OCI-LY3 (cell line): ENCODE measurements at regions not wholly inside any gene's neighbourhood (a gene's known extent, or its start where the extent isn't known, plus 50 kb on each side); places are given as distances from the start of the nearest gene placed in this dataset.

Source experiments
- H2AFZ ChIP-seq: fragments of 200-600, 300-600 bp; shearing (Covaris generic); 2 replicates; pipeline ENCODE4 v1.6.0; 2014; ENCODE audit warnings: antibody characterized with exemption, low read depth, low read length
- H3K27ac ChIP-seq: fragments of 200-600, 300-600 bp; sonication (generic); 2 replicates; pipeline ENCODE4 v1.5.1; 2014; ENCODE audit warnings: mild to moderate bottlenecking, low read length, moderate library complexity, mixed read lengths
- H3K27me3 ChIP-seq: fragments of 200-600, 300-600 bp; sonication (generic); 2 replicates; pipeline ENCODE4 v1.6.1; 2014; ENCODE audit warnings: low read depth, low read length, mixed read lengths
- H3K36me3 ChIP-seq: fragments of 200-600, 300-600 bp; sonication (generic); replicated peaks from 2 replicates; pipeline ENCODE3; 2014; ENCODE audit warnings: low read depth, low read length, mixed read lengths
- H3K4me1 ChIP-seq: fragments of 300-600, 200-600 bp; sonication (generic); 2 replicates; pipeline ENCODE4 v1.6.1; 2014; ENCODE audit warnings: low read length, mixed read lengths
- H3K4me2 ChIP-seq: fragments of 200-600, 300-600 bp; sonication (generic); 2 replicates; pipeline ENCODE4 v1.6.1; 2014; ENCODE audit warnings: low read length, mixed read lengths
- H3K4me3 ChIP-seq: fragments of 300-600, 200-600 bp; sonication (generic); 2 replicates; pipeline ENCODE4 v1.5.1; 2014; ENCODE audit warnings: antibody characterized with exemption, mild to moderate bottlenecking, low read length, moderate library complexity
- H3K79me2 ChIP-seq: fragments of 300-600, 200-600 bp; shearing (Covaris generic); 2 replicates; pipeline ENCODE4 v1.6.1; 2014; ENCODE audit warnings: mild to moderate bottlenecking, low read length, mixed read lengths
- H3K9ac ChIP-seq: fragments of 300-600, 200-600 bp; shearing (Covaris generic); 2 replicates; pipeline ENCODE4 v1.6.0; 2014; ENCODE audit warnings: mild to moderate bottlenecking, low read length, moderate library complexity
- H3K9me3 ChIP-seq: fragments of 200-600, 300-600 bp; shearing (Covaris generic); 2 replicates; pipeline ENCODE4 v1.6.1; 2014; ENCODE audit warnings: low read length, mixed read lengths; ENCODE audit not compliant: insufficient read depth
- H4K20me1 ChIP-seq: fragments of 200-600, 300-600 bp; sonication (generic); 2 replicates; pipeline ENCODE4 v1.6.1; 2016; ENCODE audit warnings: low read length, mixed read lengths; ENCODE audit not compliant: insufficient read depth
- CTCF ChIP-seq: fragments of 200-600, 300-600 bp; sonication (generic); IDR thresholded peaks from 2 replicates; pipeline ENCODE4 v1.5.1; 2014; ENCODE audit warnings: antibody characterized with exemption, low read length, low read depth
- EZH2phosphoT487 ChIP-seq: fragments of 200-600 bp; shearing (Covaris generic); IDR thresholded peaks from 2 replicates; pipeline ENCODE4 v1.6.1; 2018; ENCODE audit warnings: antibody characterized with exemption, mixed run types, low read depth

- Histone ChIP-seq H3K79me2 (no peaks in the 10 kb centered on the region), H3K4me3 (no peak overlapping the region), H3K4me1 (no peaks in the 10 kb centered on the region), H3K9me3 (peaks cover 17% of the 10 kb centered on the region; the same call in 1 of the 2 replicates), H3K9ac (no peak overlapping the region), H3K27me3 (no peaks in the 10 kb centered on the region), H2AFZ (no peak overlapping the region), H3K36me3 (peaks cover 14% of the 10 kb centered on the region), H3K4me2 (no peak overlapping the region), H3K27ac (no peak overlapping the region), H4K20me1 (no peaks in the 10 kb centered on the region)
- TF ChIP-seq CTCF: no peak
- no peak for TF ChIP-seq EZH2phosphoT487
Observed at GRCh38 chr13:47826471-47826870, 174.6 kb downstream of the SUCLA2 start.

- Histone ChIP-seq H3K4me1 (no peaks in the 10 kb centered on the region), H3K9me3 (peaks cover 17% of the 10 kb centered on the region; the same call in 1 of the 2 replicates), H3K27ac (no peak overlapping the region), H3K4me3 (no peak overlapping the region), H4K20me1 (no peaks in the 10 kb centered on the region), H3K27me3 (no peaks in the 10 kb centered on the region), H2AFZ (no peak overlapping the region), H3K36me3 (peaks cover 14% of the 10 kb centered on the region), H3K9ac (no peak overlapping the region), H3K79me2 (no peaks in the 10 kb centered on the region), H3K4me2 (no peak overlapping the region)
- TF ChIP-seq EZH2phosphoT487 (no peak), CTCF (no peak)
Observed at GRCh38 chr13:47822036-47822435, 179.0 kb downstream of the SUCLA2 start.

GRCh38 chr13:47816831-47817230 lies 184.2 kb downstream of the SUCLA2 start:
- TF ChIP-seq EZH2phosphoT487 (no peak), CTCF (no peak)
- no peaks in the 10 kb centered on the region for H3K4me1 ChIP-seq
- H3K4me3 ChIP-seq: no peak overlapping the region
- H4K20me1 ChIP-seq: no peaks in the 10 kb centered on the region
- no peaks in the 10 kb centered on the region for H3K27me3 ChIP-seq
- no peaks in the 10 kb centered on the region for H3K36me3 ChIP-seq
- H3K79me2 ChIP-seq: no peaks in the 10 kb centered on the region
- no peaks in the 10 kb centered on the region for H3K9me3 ChIP-seq
- no peak overlapping the region for H3K4me2 ChIP-seq
- H3K9ac ChIP-seq: no peak overlapping the region
- H2AFZ ChIP-seq: no peak overlapping the region
- H3K27ac ChIP-seq: no peak overlapping the region

GRCh38 chr13:47813718-47814117 lies 187.4 kb downstream of the SUCLA2 start:
- TF ChIP-seq CTCF (no peak), EZH2phosphoT487 (no peak)
- Histone ChIP-seq H3K36me3 (no peaks in the 10 kb centered on the region), H4K20me1 (no peaks in the 10 kb centered on the region), H2AFZ (no peak overlapping the region), H3K4me1 (no peaks in the 10 kb centered on the region), H3K4me3 (no peak overlapping the region), H3K79me2 (no peaks in the 10 kb centered on the region), H3K9me3 (no peaks in the 10 kb centered on the region), H3K4me2 (no peak overlapping the region), H3K27ac (no peak overlapping the region), H3K27me3 (no peaks in the 10 kb centered on the region), H3K9ac (no peak overlapping the region)
